HK-2 (cell line): ENCODE measurements at regions not wholly inside any gene's neighbourhood (a gene's known extent, or its start where the extent isn't known, plus 50 kb on each side); places are given as distances from the start of the nearest gene placed in this dataset.
A peak's percentile ranks its signal among the peaks of the same experiment; 100 is the strongest.

ENCODE experiments used
- DNase-seq: peaks from one replicate; pipeline ENCODE4 v3.0.0-alpha.2; 2018; ENCODE audit not compliant: unreplicated experiment

- DNase-seq, result peak; percentile 35
Observed at GRCh38 chr6:99219788-99220187, 129.7 kb downstream of the FAXC start.

GRCh38 chr6:99216959-99217358, 132.5 kb downstream of the FAXC start:
- DNase-seq, result no peak

GRCh38 chr6:99195986-99196655, 153.4 kb downstream of the FAXC start:
- no peak for DNase-seq

- DNase-seq, result no peak
Observed at GRCh38 chr6:99192561-99192960, 156.9 kb downstream of the FAXC start.

GRCh38 chr6:99189823-99190721, 159.4 kb downstream of the FAXC start:
- no peak for DNase-seq

- no peak for DNase-seq
Observed at GRCh38 chr6:99187429-99187828, 162.0 kb downstream of the FAXC start.

- DNase-seq, result no peak
Observed at GRCh38 chr6:99186417-99186816, 163.1 kb downstream of the FAXC start.

GRCh38 chr6:99185525-99185924, 163.9 kb downstream of the FAXC start:
- DNase-seq, result no peak

- DNase-seq, result no peak
Observed at GRCh38 chr6:99184696-99185095, 164.8 kb downstream of the FAXC start.

GRCh38 chr6:99183066-99183465, 166.4 kb downstream of the FAXC start:
- no peak for DNase-seq

- no peak for DNase-seq
Observed at GRCh38 chr6:99181174-99181573, 168.3 kb downstream of the FAXC start.

- no peak for DNase-seq
Observed at GRCh38 chr6:99178168-99178567, 171.3 kb downstream of the FAXC start.

GRCh38 chr6:99177736-99178135, 171.7 kb downstream of the FAXC start:
- no peak for DNase-seq

GRCh38 chr6:99165838-99166237, 183.6 kb downstream of the FAXC start:
- DNase-seq, result no peak

- no peak for DNase-seq
Observed at GRCh38 chr6:99152347-99152643, 197.2 kb downstream of the FAXC start.

- DNase-seq, result peak; percentile 71
Observed at GRCh38 chr6:99151634-99152346, 197.7 kb downstream of the FAXC start.

GRCh38 chr6:99148761-99149160, 200.7 kb downstream of the FAXC start:
- no peak for DNase-seq

GRCh38 chr6:99148111-99148510, 200.4 kb upstream of the FBXL4 start:
- no peak for DNase-seq

GRCh38 chr6:99147206-99147605, 199.5 kb upstream of the FBXL4 start:
- DNase-seq, result no peak

- DNase-seq, result no peak
Observed at GRCh38 chr6:99146711-99147110, 199.0 kb upstream of the FBXL4 start.

- DNase-seq, result no peak
Observed at GRCh38 chr6:99145738-99146137, 198.0 kb upstream of the FBXL4 start.

GRCh38 chr6:99143108-99143861, 195.5 kb upstream of the FBXL4 start:
- no peak for DNase-seq
